ENCODE measurements at regions not wholly inside any gene's neighbourhood (a gene's known extent, or its start where the extent isn't known, plus 50 kb on each side); places are given as distances from the start of the nearest gene placed in this dataset.

- TF ChIP-seq EZH2phosphoT487 (IDR thresholded peaks at IDR 0.05; ENCODE audit: borderline replicate concordance, low read length) (no peak), CTCF (IDR thresholded peaks at IDR 0.05; ENCODE audit: low read depth, low read length, poor library complexity, severe bottlenecking) (no peak)
Observed at GRCh38 chr7:85928500-85928899, 715.2 kb upstream of the GRM3 start.
